DND-41 (cell line): ENCODE measurements at regions not wholly inside any gene's neighbourhood (a gene's known extent, or its start where the extent isn't known, plus 50 kb on each side); places are given as distances from the start of the nearest gene placed in this dataset.

Experiments
- ATAC-seq: fragments of 200-7000 bp; cut with Tn5 transposase; 3 replicates; pipeline ENCODE4 v1.9.1; 2021; ENCODE audit warnings: low read depth; ENCODE audit not compliant: insufficient read depth
- DNase-seq: peaks from one replicate; pipeline ENCODE4 v3.0.0-alpha.2; 2020
- H2AFZ ChIP-seq: 2 replicates; pipeline ENCODE4 v1.6.0; 2012; ENCODE audit warnings: low read depth, low read length
- H3K27ac ChIP-seq: 2 replicates; pipeline ENCODE4 v1.5.1; 2012; ENCODE audit warnings: low read length, inconsistent platforms
- H3K27me3 ChIP-seq: fragments of 200-600 bp; sonication (generic); 2 replicates; pipeline ENCODE4 v1.6.0; 2012; ENCODE audit warnings: low read length, mild to moderate bottlenecking, inconsistent platforms; ENCODE audit not compliant: insufficient read depth, poor library complexity
- H3K36me3 ChIP-seq: 2 replicates; pipeline ENCODE4 v1.5.1; 2012; ENCODE audit warnings: low read length, inconsistent platforms; ENCODE audit not compliant: insufficient read depth
- H3K4me1 ChIP-seq: 2 replicates; pipeline ENCODE4 v1.5.1; 2012; ENCODE audit warnings: mild to moderate bottlenecking, low read length; ENCODE audit not compliant: insufficient read depth
- H3K4me2 ChIP-seq: 2 replicates; pipeline ENCODE4 v1.6.0; 2012; ENCODE audit warnings: mild to moderate bottlenecking, moderate library complexity, low read length, inconsistent platforms; ENCODE audit not compliant: insufficient read depth
- H3K4me3 ChIP-seq, 2 experiments: fragments of 200-600 bp in 1 of 2; shearing (Covaris generic) in 1 of 2; 2 replicates each; pipeline ENCODE4 v1.5.1; 2012 to 2016; ENCODE audit warnings: inconsistent platforms in 2 of 2, low read length in 2 of 2, mild to moderate bottlenecking in 2 of 2, low read depth in 1 of 2, moderate library complexity in 1 of 2
- H3K79me2 ChIP-seq: 2 replicates; pipeline ENCODE4 v1.6.0; 2012; ENCODE audit warnings: low read length, inconsistent platforms; ENCODE audit not compliant: insufficient read depth
- H3K9ac ChIP-seq: 2 replicates; pipeline ENCODE4 v1.6.0; 2012; ENCODE audit warnings: low read depth, mild to moderate bottlenecking, inconsistent platforms, low read length, moderate library complexity
- H3K9me3 ChIP-seq: 2 replicates; pipeline ENCODE4 v1.5.1; 2012; ENCODE audit warnings: low read length, moderate library complexity, mild to moderate bottlenecking, inconsistent platforms; ENCODE audit not compliant: insufficient read depth, severe bottlenecking
- H4K20me1 ChIP-seq: 2 replicates; pipeline ENCODE4 v1.6.0; 2012; ENCODE audit warnings: low read length; ENCODE audit not compliant: insufficient read depth
- CTCF ChIP-seq: IDR thresholded peaks from 2 replicates; pipeline ENCODE4 v1.5.1; 2012; ENCODE audit warnings: borderline replicate concordance, low read length, moderate library complexity, mild to moderate bottlenecking; ENCODE audit not compliant: poor library complexity, severe bottlenecking; ENCODE audit errors: extremely low read depth
- EZH2 ChIP-seq: IDR thresholded peaks from 3 replicates; pipeline ENCODE4 v1.6.1; 2012; ENCODE audit warnings: borderline replicate concordance, low read depth, mild to moderate bottlenecking, moderate library complexity, low read length, inconsistent platforms; ENCODE audit not compliant: severe bottlenecking

- DNase-seq (no peak), ATAC-seq (no peak)
- Histone ChIP-seq H3K79me2 (no peaks in the 10 kb centered on the region), H3K36me3 (no peaks in the 10 kb centered on the region), H4K20me1 (no peaks in the 10 kb centered on the region), H3K4me2 (no peak overlapping the region), H3K9ac (no peak overlapping the region), H3K27ac (no peak overlapping the region), H3K4me1 (no peaks in the 10 kb centered on the region), H3K4me3 (no peak overlapping the region), H3K27me3 (peaks cover 2% of the 10 kb centered on the region), H2AFZ (no peak overlapping the region), H3K9me3 (no peaks in the 10 kb centered on the region)
- TF ChIP-seq EZH2 (no peak), CTCF (no peak)
These were observed 246.1 kb downstream of the TEX29 start for GRCh38 chr13:111566567-111566966.

GRCh38 chr13:111567637-111568036 lies 247.2 kb downstream of the TEX29 start:
- Histone ChIP-seq H3K4me1 (no peaks in the 10 kb centered on the region), H3K27me3 (no peaks in the 10 kb centered on the region), H3K36me3 (no peaks in the 10 kb centered on the region), H3K27ac (no peak overlapping the region), H3K79me2 (no peaks in the 10 kb centered on the region), H3K9me3 (no peaks in the 10 kb centered on the region), H4K20me1 (no peaks in the 10 kb centered on the region), H3K4me3 (no peak overlapping the region), H3K9ac (no peak overlapping the region), H3K4me2 (no peak overlapping the region), H2AFZ (no peak overlapping the region)
- TF ChIP-seq CTCF, result no peak
- TF ChIP-seq EZH2, result no peak
- ATAC-seq, result no peak
- DNase-seq, result no peak

GRCh38 chr13:111568290-111568689 lies 247.8 kb downstream of the TEX29 start:
- H3K9ac ChIP-seq, result no peak overlapping the region
- no peaks in the 10 kb centered on the region for H3K79me2 ChIP-seq
- H3K27ac ChIP-seq, result no peak overlapping the region
- no peak overlapping the region for H3K4me2 ChIP-seq
- H2AFZ ChIP-seq, result no peak overlapping the region
- no peak for TF ChIP-seq CTCF
- no peak for TF ChIP-seq EZH2
- H3K27me3 ChIP-seq, result no peaks in the 10 kb centered on the region
- ATAC-seq, result no peak
- no peaks in the 10 kb centered on the region for H3K9me3 ChIP-seq
- no peak overlapping the region for H3K4me3 ChIP-seq
- H3K4me1 ChIP-seq, result no peaks in the 10 kb centered on the region
- no peaks in the 10 kb centered on the region for H3K36me3 ChIP-seq
- no peaks in the 10 kb centered on the region for H4K20me1 ChIP-seq
- DNase-seq, result no peak

GRCh38 chr13:111570911-111571310 lies 250.5 kb downstream of the TEX29 start:
- no peak overlapping the region for H3K9ac ChIP-seq
- no peak for ATAC-seq
- no peak overlapping the region for H2AFZ ChIP-seq
- no peak overlapping the region for H3K4me3 ChIP-seq
- H3K79me2 ChIP-seq, result no peaks in the 10 kb centered on the region
- TF ChIP-seq CTCF (no peak), EZH2 (no peak)
- no peaks in the 10 kb centered on the region for H3K27me3 ChIP-seq
- H3K9me3 ChIP-seq, result peaks cover 14% of the 10 kb centered on the region
- H3K36me3 ChIP-seq, result no peaks in the 10 kb centered on the region
- no peak overlapping the region for H3K4me2 ChIP-seq
- H4K20me1 ChIP-seq, result no peaks in the 10 kb centered on the region
- no peak overlapping the region for H3K27ac ChIP-seq
- no peak for DNase-seq
- H3K4me1 ChIP-seq, result no peaks in the 10 kb centered on the region
